ENCODE measurements at regions not wholly inside any gene's neighbourhood (a gene's known extent, or its start where the extent isn't known, plus 50 kb on each side); places are given as distances from the start of the nearest gene placed in this dataset.

GRCh38 chr5:3654515-3654914 lies 58.9 kb downstream of the IRX1 start:
- no peak for DNase-seq (ENCODE audit: low read depth, low spot score)

DNA sequence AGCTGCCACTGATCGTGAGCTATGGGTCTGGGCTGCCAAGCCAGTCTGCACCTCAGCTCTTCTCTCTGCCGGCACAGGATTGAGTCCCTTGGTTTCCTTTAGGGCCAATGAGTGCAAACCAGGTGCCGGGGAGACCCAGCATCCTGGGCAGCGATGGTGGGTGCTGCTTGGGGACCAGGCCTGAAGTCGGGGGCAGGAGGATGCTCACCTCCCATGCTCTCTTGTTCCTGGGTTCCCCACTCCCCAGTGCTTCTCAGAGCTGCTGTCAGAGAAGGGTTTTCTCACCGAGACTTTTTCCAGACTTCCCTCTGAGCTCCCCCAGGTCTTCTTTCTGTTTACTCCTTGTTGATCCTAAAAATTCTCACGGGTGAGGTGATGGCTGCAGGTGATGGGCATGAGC lies 61.2 kb downstream of the IRX1 start:
- DNase-seq (ENCODE audit: low read depth, low spot score): no peak

DNA sequence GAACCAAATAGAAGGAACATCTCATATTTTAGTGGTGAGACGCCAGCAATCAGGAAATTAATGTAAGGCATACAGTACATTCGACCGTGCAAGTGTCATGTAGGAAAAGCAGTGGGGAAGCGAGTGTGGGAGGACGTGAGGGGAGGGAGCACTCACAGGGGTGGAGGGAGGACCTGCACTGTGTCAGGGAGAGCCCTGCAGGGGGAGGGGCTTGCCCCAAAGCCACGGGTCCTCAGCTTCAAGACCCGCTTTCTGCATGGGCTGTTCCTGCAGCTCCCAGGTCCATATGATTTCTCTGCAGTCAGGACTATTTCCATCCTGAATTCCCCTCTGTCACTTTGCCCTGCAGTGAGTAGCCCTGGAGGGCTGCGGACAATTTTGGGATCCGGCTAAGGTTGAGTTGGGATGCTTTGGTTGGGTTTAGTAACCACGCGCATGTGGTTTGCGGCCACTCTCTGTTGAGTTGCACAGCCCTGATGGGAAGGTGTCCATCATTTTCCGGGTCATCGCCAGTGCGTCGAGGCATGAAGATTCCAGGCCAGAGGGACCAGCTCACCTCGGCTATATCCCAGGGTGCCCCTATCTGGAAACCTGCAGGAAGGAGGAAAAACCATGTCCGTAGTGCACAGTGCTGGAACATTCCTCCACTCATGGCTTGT lies 61.9 kb downstream of the IRX1 start:
- no peak for DNase-seq (ENCODE audit: low read depth, low spot score)

DNA sequence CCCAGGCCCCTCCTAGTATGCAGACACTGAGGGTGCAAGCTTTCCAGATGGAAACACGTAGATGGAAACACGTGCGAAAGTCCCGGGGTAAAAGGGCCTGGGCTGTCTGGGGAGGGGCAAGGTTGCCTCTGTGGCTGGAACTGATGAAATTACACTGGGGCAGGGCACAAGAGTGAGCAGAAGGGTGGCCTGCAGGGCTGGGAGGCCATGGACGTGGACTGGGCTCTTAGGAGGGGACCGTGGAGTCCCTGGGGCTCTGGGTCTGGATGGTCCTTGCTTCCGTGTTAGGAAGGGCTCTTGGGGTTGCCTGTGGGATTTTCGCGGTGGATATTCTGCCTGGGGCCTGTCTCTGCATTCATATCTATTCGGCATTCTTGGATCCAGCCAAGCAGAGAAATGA lies 63.3 kb downstream of the IRX1 start:
- no peak for DNase-seq (ENCODE audit: low read depth, low spot score)

GRCh38 chr5:3659907-3660306 lies 64.3 kb downstream of the IRX1 start:
- no peak for DNase-seq (ENCODE audit: low read depth, low spot score)

GRCh38 chr5:3660630-3661029 lies 65.0 kb downstream of the IRX1 start:
- no peak for DNase-seq (ENCODE audit: low read depth, low spot score)

GRCh38 chr5:3661755-3662296 lies 66.2 kb downstream of the IRX1 start:
- DNase-seq (ENCODE audit: low read depth, low spot score): no peak

DNA sequence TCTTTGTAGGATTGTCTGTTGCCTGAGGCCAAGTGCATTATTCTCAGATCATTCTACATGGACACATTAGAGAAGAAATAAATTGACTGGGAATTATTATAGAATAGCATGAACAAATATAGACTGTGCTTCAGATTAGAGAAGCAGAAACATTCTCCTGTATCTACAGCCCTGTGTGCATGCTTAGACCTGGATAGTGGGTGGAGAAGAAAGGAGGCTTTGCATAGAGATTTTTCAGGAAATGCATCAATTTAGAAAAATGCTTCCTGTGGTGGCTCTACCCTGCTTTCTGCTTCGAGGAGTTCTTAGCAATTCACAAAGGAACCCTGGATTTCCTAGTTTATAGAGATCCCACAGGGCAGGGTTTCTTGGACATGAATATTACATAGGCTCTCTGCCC lies 66.7 kb downstream of the IRX1 start:
- no peak for DNase-seq (ENCODE audit: low read depth, low spot score)

DNA sequence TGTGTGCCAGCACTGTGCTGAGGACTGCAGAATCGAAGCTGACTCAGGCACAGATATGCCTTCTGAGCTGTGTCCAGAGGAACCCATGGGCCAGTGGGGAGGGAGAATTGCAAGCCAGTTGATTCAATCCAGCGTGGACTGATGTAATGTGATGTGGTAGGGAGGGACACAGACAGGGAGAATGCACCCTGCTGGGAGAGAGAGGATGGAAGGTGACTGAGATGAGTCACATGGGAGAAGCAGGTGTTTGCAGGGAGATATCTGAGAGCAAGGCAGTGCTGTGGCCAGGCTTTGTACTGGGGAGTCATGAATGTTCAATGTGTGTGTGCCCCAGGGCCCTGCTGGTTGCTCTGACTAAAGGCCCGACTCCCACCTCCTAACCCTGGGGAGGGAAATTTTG lies 75.7 kb downstream of the IRX1 start:
- no peak for DNase-seq (ENCODE audit: low read depth, low spot score)

DNA sequence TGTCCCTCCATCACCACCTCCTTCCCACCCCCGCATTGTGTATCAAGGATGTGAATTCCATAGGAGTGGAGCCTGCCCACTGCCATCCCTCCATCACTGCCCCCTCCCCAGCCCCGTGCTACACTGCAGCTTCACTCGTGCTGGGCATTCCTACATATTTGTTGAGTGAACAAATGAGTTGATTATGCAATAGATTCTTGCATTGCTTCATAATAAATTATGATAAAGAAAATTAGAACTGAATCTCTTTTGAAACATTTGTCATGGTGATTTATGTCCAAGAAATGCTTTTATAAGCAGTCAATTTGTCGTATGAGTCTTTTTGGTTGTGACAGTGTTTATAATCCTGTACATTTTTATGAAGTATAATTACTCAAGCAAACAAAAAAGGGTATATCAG lies 83.2 kb downstream of the IRX1 start:
- no peak for DNase-seq (ENCODE audit: low read depth, low spot score)

GRCh38 chr5:3680821-3681220 lies 85.2 kb downstream of the IRX1 start:
- no peak for DNase-seq (ENCODE audit: low read depth, low spot score)

GRCh38 chr5:3684118-3684517 lies 88.5 kb downstream of the IRX1 start:
- no peak for DNase-seq (ENCODE audit: low read depth, low spot score)

DNA sequence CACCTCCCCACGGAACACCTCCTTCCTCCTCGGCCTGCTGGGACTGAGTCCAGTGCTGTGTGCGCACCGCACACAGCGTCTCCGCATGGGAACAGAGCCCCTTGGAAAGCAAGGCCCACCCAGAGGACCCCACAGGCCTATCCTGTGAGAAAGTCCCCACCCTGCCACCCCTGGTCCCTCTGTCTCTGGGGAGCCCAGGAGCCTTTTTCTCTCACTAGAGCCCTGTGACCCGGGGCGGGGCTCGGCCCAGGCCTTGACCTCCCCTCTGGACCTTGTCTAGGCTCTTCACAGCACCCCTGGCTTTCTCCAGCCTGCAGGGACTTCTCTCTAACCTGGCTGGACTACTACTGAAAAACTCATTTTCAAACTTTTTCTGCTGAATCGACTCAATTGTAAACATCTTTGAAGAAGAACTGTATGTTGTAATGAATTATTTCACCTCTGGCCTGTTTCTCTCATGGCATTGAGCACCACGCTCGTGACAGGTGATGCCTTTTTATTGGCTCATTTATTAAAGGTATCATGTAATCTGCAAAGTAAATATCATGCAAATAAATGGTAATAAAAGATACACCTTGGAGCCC lies 89.2 kb downstream of the IRX1 start:
- no peak for DNase-seq (ENCODE audit: low read depth, low spot score)

- no peak for DNase-seq (ENCODE audit: low read depth, low spot score)
These were observed 99.2 kb downstream of the IRX1 start for GRCh38 chr5:3694819-3695218.

DNA sequence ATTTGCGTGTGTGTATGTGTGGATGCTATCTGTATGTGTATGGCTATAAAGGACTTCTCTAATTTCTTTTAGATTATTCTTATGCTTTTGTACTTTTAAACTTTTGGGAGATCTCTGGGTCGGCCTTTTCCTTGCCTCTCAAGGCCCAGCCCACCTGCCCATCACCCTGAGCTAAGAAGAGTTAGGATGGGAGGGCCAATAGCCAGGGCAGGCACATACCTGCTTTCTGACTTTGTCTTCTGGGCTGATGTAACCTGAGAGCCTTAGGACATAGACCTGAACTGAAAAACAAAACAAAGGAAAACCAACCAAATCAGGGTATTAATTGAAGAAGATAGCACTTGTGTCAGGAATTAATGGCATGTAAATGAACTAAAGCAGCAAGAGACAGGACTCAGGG lies 100.2 kb downstream of the IRX1 start:
- DNase-seq (ENCODE audit: low read depth, low spot score): no peak

DNA sequence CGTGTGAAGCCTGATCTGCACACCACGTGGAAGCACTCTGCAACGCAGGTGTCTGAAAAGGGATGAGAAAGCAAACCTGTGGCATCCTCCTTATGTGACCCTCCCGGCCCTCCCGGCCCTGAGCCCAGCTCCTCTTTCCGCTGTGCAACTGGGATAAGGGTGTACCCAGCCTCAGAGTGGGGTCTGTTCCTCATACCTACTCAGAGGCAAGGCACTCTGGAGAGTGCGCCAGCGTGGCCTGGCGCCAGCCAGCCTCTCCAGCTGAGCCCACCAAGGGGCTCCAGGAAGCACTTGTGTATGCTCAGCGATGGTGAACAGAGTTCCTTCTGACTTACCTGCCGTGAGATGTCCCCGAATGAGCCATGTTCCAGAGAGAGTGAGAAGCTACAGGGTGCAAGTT lies 102.8 kb downstream of the IRX1 start:
- DNase-seq (ENCODE audit: low read depth, low spot score): no peak

DNA sequence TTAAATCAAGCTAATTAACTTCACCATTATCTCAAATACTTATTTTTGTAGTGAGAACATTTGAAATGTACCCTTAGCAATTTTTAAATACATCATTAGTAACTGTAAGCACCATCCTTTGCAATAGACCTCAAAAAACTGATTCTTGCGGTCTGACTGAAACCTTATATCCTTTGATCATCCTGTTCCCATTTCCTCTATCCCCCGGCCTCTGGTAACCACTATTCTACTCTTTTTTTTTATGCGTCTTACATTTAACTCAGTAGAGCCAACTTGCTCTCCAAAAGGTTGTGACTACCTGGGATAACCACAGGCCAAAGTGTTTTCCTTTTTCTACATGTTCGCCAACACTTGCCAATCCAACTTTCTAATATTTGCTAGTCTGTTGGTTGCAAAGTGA lies 106.1 kb downstream of the IRX1 start:
- no peak for DNase-seq (ENCODE audit: low read depth, low spot score)

DNA sequence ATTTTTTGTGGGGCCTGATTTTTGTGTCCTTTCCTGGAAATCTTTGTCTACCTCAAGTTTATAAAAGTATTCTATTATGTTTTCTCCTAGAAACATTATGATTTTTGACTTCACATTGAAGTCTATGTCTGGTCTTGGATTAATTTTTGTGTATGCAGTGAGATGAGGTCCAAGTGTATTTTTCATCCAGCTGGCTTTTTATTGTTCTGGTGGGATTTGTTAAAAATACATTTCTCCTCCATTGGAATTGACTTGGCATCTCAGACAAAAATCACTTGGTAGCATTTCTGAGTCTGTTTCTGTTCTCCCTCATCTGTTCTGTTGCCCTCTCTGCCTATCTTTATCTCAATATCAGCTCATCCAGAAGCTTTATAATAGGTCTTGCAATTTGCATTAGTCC lies 109.0 kb downstream of the IRX1 start:
- no peak for DNase-seq (ENCODE audit: low read depth, low spot score)

DNA sequence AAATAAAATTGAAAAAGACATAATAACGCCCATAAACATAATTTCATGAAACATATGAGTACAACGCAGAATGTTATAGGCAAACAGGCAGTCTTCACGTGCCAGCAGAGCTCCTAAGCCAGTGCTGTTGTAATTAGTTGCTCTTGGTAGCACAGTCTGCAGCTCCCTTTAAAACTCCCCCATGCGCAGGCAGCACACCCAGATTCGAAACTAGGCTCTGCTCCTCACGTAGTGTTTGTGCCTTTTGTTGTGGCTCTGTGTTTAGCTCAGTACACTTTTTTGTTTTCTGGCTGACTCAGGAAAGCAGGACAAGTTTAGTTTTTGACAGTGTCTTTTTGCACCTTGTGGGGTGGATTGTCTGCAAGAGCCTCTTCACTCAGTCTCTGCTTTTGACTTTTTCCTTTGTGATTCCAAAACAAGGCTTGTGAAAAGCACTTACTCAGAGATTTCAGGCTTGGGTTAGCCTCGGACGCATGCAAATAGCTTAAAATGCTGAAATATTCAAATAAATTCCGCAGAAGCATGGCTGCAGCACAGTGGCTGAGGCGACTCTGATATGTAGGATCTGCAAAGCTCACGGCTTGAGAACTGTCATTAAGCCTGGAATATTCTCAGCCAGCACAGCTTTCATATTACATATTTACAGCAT lies 113.6 kb downstream of the IRX1 start:
- no peak for DNase-seq (ENCODE audit: low read depth, low spot score)

- no peak for DNase-seq (ENCODE audit: low read depth, low spot score)
These were observed 114.2 kb downstream of the IRX1 start for GRCh38 chr5:3709717-3710348.

DNA sequence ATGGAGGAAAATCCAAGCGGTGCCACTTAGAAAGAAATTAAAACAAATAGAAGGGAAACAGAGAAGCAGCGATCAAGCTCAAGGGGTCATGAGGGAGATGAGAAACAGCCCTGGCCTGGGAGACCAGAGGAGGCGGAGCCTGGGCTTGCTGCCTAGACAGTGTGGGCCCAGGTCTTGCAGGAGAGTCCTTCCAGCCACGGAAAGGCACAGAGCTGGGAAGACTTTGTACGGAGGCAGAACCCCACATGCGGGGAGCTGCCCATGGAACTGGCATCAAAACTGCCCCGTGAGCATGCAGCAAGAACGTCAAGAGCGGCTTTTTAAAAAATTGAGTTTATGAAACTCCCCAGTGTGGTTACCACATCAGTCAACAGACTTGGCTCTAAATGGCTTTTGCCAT lies 119.4 kb downstream of the IRX1 start:
- DNase-seq (ENCODE audit: low read depth, low spot score): no peak

DNA sequence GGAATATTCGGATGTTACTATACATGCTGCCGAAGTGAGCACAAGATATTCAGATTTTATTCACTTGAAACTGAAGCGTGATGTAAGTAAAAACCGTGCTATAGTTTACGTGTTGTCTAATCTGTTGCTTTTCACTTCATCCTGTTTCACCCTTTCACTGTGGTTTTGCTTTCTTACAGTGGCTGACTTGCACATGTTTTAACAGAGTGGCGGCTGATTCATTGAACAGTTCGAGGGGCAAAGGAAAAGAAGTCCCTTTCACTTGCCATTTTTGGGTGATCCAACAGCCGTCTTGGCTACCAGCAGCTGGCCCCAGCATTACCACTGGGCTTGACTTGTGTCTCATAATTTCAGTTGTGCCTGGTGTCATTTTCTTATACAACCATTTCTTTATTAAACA lies 134.0 kb downstream of the IRX1 start:
- no peak for DNase-seq (ENCODE audit: low read depth, low spot score)

DNA sequence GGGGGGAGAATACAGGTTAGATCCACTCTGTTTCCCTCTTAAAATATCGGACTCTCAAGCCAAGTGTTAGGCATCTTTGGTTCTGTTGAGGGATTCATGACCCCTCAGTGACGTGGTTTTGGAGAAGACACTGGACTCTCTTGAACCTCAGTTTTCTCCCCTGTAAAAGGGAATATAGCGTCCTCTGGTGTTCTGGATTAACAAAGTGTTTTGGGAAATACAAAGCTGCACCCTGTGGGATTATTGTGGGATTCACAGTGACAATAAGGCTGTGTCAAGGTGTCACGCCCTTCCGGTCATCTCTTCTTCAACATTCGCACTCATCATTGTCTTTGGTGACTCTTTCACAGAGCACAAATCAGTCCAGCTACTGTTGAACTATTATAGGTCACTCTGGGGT lies 139.0 kb downstream of the IRX1 start:
- DNase-seq (ENCODE audit: low read depth, low spot score): no peak

Measured in iPS DF 19.7 (cell line).